ENCODE measurements at regions not wholly inside any gene's neighbourhood (a gene's known extent, or its start where the extent isn't known, plus 50 kb on each side); places are given as distances from the start of the nearest gene placed in this dataset.

DNA sequence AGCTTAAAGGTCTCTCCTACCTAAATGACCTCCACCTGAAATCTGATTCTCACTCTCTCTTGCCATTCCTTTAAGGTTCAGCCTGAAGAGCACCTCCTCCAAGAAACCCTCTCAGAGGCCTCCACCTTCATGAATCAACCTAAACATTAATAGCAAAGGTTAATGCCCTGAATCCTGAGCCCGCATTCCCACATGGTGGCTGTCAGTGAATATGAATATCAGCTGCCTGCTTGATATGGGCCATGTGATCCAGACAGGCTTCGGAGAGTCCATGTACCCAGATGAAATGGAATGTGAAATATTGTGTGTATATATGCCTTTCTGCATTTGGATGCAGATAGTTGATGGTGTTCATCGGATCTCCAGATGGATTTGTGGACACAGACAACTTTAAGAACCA is 317.5 kb downstream of the TOX3 start:
- TF ChIP-seq, protein P1, sequence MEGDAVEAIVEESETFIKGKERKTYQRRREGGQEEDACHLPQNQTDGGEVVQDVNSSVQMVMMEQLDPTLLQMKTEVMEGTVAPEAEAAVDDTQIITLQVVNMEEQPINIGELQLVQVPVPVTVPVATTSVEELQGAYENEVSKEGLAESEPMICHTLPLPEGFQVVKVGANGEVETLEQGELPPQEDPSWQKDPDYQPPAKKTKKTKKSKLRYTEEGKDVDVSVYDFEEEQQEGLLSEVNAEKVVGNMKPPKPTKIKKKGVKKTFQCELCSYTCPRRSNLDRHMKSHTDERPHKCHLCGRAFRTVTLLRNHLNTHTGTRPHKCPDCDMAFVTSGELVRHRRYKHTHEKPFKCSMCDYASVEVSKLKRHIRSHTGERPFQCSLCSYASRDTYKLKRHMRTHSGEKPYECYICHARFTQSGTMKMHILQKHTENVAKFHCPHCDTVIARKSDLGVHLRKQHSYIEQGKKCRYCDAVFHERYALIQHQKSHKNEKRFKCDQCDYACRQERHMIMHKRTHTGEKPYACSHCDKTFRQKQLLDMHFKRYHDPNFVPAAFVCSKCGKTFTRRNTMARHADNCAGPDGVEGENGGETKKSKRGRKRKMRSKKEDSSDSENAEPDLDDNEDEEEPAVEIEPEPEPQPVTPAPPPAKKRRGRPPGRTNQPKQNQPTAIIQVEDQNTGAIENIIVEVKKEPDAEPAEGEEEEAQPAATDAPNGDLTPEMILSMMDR (conservative IDR thresholded peaks at IDR 0.05; ENCODE audit: low read length): no peak
- no peak for TF ChIP-seq EZH2phosphoT487 (IDR thresholded peaks at IDR 0.05; ENCODE audit: borderline replicate concordance)
